Stimulated activated CD8-positive, alpha-beta memory T cell treated with anti-CD3 and anti-CD28 coated beads, Interleukin-2, amount 100 ng/mL, for 1 hour (primary cell): ENCODE measurements at regions not wholly inside any gene's neighbourhood (a gene's known extent, or its start where the extent isn't known, plus 50 kb on each side); places are given as distances from the start of the nearest gene placed in this dataset.

Experiments
- DNase-seq, 2 donors: peaks; one replicate each; pipeline ENCODE4 v3.0.0-alpha.2; 2020; ENCODE audit warnings: low read depth in 2 of 2

GRCh38 chr1:4366091-4366490 lies 288.3 kb upstream of the AJAP1 start:
- DNase-seq, result no peak

GRCh38 chr1:4367230-4367777 lies 287.1 kb upstream of the AJAP1 start:
- no peak for DNase-seq

- DNase-seq, result no peak
Observed at GRCh38 chr1:4369335-4369734, 285.1 kb upstream of the AJAP1 start.

- DNase-seq, result no peak
Observed at GRCh38 chr1:4371849-4372248, 282.6 kb upstream of the AJAP1 start.

- DNase-seq, result no peak
Observed at GRCh38 chr1:4375812-4376211, 278.6 kb upstream of the AJAP1 start.

GRCh38 chr1:4379451-4380175 lies 274.8 kb upstream of the AJAP1 start:
- DNase-seq, result no peak

- no peak for DNase-seq
Observed at GRCh38 chr1:4380564-4381168, 273.7 kb upstream of the AJAP1 start.

GRCh38 chr1:4393191-4393590 lies 261.2 kb upstream of the AJAP1 start:
- no peak for DNase-seq

GRCh38 chr1:4394366-4394765 lies 260.0 kb upstream of the AJAP1 start:
- no peak for DNase-seq

GRCh38 chr1:4395158-4395557 lies 259.3 kb upstream of the AJAP1 start:
- DNase-seq, result no peak

- DNase-seq, result no peak
Observed at GRCh38 chr1:4395676-4396075, 258.7 kb upstream of the AJAP1 start.

- DNase-seq, result no peak
Observed at GRCh38 chr1:4396551-4396950, 257.9 kb upstream of the AJAP1 start.

GRCh38 chr1:4397196-4397595 lies 257.2 kb upstream of the AJAP1 start:
- DNase-seq, result no peak

GRCh38 chr1:4402032-4402431 lies 252.4 kb upstream of the AJAP1 start:
- no peak for DNase-seq

- DNase-seq, result no peak
Observed at GRCh38 chr1:4404854-4405590, 249.4 kb upstream of the AJAP1 start.

- DNase-seq, result no peak
Observed at GRCh38 chr1:4407851-4408250, 246.6 kb upstream of the AJAP1 start.

GRCh38 chr1:4408380-4408779 lies 246.0 kb upstream of the AJAP1 start:
- no peak for DNase-seq

- DNase-seq, result no peak
Observed at GRCh38 chr1:4411862-4412261, 242.5 kb upstream of the AJAP1 start.

GRCh38 chr1:4415476-4415875 lies 238.9 kb upstream of the AJAP1 start:
- DNase-seq, result no peak

GRCh38 chr1:4416189-4416588 lies 238.2 kb upstream of the AJAP1 start:
- DNase-seq, result no peak

GRCh38 chr1:4418021-4418420 lies 236.4 kb upstream of the AJAP1 start:
- no peak for DNase-seq

- DNase-seq, result no peak
Observed at GRCh38 chr1:4421986-4422385, 232.4 kb upstream of the AJAP1 start.
